ENCODE measurements at regions not wholly inside any gene's neighbourhood (a gene's known extent, or its start where the extent isn't known, plus 50 kb on each side); places are given as distances from the start of the nearest gene placed in this dataset.
"Not testable (repeated sequence)": the region's sequence is repeated elsewhere in the genome, so short reads cannot be mapped to it uniquely, and the experiment has no call there.

GRCh38 chr6:104676679-104677078 lies 183.0 kb downstream of the HACE1 start:
- in situ Hi-C loops (cut with HindIII; ENCODE audit: low sequenced_read_pairs): not testable (repeated sequence)

DNA sequence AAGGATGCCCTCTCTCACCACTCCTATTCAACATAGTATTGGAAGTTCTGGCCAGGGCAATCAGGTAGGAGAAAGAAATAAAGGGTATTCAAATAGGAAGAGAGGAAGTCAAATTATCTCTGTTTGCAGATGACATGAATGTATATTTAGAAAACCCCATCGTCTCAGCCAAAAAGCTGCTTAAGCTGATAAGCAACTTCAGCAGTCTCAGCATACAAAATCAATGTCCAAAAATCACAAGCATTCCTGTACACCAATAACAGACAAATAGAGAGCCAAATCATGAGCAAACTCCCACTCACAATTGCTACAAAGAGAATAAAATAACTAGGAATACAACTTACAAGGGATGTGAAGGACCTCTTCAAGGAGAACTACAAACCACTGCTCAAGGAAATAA lies 184.6 kb downstream of the HACE1 start:
- in situ Hi-C loops (cut with HindIII; ENCODE audit: low sequenced_read_pairs): not testable (repeated sequence)

DNA sequence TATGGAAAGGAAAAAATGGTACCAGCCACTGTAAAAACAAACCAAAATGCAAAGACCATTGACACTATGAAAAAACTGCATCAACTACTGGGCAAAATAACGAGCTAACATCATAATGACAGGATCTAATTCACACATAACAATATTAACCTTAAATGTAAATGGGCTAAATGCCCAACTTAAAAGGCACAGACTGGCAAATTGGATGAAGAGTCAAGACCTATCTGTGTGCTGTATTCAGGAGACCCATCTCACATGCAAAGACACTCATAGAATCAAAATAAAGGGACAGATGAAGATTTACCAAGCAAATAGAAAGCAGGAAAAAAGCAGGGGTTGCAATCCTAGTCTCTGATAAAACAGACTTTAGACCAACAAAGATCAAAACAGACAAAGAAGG lies 186.6 kb downstream of the HACE1 start:
- in situ Hi-C loops (cut with HindIII; ENCODE audit: low sequenced_read_pairs): not testable (repeated sequence)

GRCh38 chr6:104671591-104671891 lies 188.2 kb downstream of the HACE1 start:
- in situ Hi-C loops (cut with HindIII; ENCODE audit: low sequenced_read_pairs): not testable (repeated sequence)

DNA sequence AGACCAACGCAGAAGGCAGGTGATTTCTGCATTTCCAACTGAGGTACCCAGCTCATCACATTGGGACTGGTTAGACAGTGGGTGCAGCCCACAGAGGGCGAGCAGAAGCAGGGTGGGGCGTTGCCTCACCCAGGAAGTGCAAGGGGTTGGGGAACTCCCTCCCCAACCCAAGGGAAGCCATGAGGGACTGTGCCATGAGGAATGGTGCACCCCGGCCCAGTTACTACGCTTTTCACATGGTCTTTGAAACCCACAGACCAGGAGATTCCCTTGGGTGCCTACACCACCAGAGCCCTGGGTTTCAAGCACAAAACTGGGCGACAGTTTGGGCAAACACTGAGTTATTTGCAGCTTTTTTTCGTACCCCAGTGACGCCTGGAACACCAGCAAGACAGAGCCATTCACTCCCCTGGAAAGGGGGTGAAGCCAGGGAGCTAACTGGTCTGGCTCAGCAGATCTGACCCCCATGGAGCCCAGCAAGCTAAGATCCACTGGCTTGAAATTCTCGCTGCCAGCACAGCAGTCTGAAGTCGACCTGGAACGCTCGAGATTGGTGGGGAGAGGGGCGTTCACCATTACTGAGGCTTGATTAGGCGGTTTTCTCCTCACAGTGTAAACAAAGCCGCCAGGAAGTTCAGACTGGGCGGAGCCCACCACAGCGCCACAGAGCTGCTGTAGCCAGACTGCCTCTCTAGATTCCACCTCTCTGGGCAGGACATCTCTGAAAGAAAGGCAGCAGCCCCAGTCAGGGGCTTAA lies 188.7 kb downstream of the HACE1 start:
- in situ Hi-C loops (cut with HindIII; ENCODE audit: low sequenced_read_pairs): not testable (repeated sequence)

DNA sequence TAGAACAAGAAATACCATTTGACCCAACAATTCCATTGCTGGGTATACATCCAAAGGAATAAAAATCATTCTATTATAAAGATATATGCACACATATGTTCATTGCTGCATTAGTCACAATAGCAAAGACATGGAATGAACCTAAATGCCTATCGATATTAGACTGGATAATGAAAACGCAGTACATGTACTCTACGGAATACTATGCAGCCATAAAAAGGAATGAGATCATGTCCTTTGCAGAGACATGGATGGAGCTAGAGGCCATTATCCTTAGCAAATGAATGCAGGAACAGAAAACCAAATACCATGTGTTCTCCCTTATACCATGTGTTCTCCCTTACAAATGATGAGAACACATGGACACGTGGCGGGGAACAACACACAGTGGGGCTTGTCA lies 190.2 kb downstream of the HACE1 start:
- in situ Hi-C loops (cut with HindIII; ENCODE audit: low sequenced_read_pairs): no loop called here

- in situ Hi-C loops (cut with HindIII; ENCODE audit: low sequenced_read_pairs): no loop called here
These were observed 203.5 kb downstream of the HACE1 start for GRCh38 chr6:104656235-104656634.

- in situ Hi-C loops (cut with HindIII; ENCODE audit: low sequenced_read_pairs): no loop called here
These were observed 205.9 kb downstream of the HACE1 start for GRCh38 chr6:104653781-104654180.

DNA sequence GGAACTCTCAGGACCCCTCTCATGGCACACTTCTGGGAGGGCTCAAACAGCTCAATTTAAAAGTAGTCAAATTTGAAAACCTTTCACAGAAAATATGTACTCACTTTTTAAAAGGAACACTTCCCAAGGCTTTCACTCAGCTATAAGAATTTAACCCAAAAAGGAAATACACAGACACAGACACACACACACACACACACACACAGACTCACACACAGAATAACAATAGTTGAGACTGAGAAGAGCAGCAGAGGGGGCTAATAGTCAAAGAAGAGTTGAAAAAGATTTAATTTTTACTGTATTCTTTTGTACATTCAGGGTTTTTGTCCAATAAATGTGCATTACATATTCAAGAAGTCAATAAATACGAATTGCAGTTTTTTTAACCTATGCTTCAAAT lies 211.4 kb downstream of the HACE1 start:
- in situ Hi-C loops (cut with HindIII; ENCODE audit: low sequenced_read_pairs): no loop called here

GRCh38 chr6:104644848-104645247 lies 214.9 kb downstream of the HACE1 start:
- in situ Hi-C loops (cut with HindIII; ENCODE audit: low sequenced_read_pairs): no loop called here

DNA sequence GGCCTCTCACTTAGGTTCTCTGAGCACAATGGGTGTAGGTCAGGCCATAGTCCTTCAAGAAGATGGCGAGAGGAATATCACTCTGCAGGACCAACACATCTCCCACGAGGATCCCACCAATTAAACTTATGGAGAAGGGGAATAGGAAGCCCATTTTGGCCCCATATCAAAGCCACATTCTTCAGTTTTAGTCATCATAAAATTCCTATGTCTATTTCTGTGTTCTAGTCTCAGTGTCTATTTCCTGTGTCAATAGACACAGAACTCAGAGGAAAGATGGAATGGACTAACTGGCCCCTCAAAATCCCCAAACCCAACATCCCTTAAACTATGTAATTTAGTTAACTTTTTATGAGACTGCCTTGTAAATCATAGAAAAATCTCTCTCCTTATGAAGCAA lies 216.8 kb downstream of the HACE1 start:
- in situ Hi-C loops (cut with HindIII; ENCODE audit: low sequenced_read_pairs): no loop called here

DNA sequence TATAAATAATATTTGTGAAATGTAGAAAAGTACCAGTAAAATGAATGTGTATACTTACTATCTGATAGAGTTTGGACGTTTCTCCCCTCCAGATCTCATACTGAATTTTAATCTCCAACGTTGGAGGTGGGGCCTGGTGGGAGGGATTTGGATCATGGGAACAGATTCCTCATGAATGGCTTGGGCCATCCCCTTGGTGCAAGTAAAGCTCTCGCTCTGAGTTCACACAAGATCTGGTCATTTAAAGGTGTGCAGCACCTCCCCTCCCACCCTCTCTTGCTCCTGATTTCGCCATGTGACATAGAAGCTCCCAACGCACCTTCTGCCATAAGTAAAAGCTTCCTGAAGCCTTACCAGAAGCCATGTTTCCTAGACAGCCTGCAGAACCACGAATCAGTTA lies 219.0 kb downstream of the HACE1 start:
- in situ Hi-C loops (cut with HindIII; ENCODE audit: low sequenced_read_pairs): no loop called here

DNA sequence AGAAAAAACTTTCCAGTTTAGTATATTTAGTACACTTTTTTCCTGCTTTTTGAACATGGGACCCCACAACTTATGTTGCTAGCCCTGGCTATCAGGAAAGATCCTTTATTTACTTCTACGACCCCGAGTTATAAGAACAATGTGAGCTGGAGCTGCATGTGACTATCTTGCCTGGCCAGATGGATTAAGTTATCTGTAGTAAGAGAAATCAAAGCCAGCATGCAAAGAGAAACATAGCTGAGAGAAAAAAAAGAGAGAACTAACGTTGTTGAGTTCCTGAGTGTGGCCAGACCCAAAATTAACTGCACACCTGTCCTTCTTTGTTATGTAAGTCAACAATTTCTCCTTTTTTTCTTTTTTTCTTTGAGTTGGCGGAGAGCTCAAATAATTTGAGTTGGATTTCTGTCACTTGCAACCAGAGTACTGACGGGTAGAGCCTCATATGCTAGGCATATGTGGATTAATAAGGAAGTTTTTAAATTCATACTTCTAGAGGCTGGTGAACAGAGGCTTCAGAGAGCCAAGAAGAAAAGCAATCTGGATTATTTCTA lies 219.5 kb downstream of the HACE1 start:
- in situ Hi-C loops (cut with HindIII; ENCODE audit: low sequenced_read_pairs): no loop called here

DNA sequence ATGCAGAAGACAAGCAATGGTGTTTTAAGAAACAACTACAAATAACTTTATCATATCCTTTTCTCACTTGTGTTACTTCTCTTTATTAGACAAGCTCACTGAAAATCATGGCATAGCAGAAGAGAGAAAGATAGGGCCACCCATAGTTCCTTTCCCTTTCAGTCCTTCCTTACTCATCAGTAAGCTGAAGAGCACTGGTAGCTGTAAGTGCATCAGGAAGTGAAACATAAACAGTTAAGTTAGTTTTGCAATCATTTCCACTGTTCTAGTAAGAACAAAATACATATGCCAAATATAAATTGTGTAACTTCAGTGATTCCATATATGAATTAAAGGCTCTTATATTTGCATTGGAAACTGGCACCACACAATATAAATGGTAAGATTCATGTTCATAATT lies 220.1 kb downstream of the HACE1 start:
- in situ Hi-C loops (cut with HindIII; ENCODE audit: low sequenced_read_pairs): no loop called here

DNA sequence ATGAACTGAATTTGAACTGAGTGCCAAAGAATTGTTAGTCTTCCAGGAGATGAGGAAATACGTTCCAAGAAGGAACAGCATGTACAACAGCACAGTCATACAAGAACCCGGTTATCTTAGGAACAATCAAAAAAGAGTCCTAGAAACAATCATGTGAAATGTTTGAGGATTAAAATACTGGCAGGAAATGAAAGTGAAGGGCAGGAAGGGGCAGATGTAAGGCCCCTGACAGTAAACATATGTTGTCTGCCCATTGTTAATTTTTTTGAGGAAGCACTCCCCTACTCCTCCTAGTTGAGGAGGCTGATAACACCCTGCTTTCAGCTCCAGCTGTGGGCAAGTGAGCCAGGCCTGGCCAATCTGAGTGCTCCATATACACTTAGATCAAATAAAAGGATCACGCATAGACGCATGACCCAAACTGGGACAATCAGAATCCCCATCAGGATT lies 220.9 kb downstream of the HACE1 start:
- in situ Hi-C loops (cut with HindIII; ENCODE audit: low sequenced_read_pairs): no loop called here

DNA sequence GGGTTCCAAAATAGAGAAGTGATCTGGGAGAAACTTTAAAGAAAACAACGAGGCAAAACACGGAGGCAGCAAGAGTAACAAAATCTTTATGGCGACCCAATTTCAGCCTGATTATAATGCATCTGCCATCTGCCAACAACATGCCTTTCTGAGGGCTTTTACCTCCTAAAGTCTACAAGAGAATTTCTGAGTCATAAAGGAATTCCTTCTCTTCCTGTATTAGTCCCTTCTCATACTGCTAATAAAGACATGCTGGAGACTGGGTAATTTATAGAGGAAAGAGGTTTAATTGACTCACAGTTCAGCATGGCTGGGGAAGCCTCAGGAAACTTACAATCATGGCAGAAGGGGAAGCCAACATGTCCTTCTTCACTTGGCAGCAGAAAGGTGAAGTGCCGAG lies 226.6 kb downstream of the HACE1 start:
- in situ Hi-C loops (cut with HindIII; ENCODE audit: low sequenced_read_pairs): no loop called here

DNA sequence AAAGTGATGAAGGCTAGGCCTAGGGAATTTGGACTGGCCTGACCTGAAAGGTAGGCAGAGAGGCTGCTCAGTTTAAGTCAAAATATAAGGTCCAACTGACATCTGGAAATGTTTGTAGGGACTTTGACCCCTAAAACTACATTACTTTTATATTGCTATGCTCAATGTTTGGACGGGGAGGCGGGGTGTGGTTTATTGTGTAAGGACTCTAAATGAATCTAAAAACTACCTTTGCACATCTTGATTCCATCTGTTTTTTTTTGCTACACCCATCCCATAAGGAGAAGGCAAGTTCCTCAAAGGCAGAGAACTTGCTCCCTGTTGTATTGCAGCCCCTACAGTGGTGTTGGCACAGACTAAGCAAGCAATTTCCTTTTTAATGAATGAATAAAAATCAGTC lies 227.1 kb downstream of the HACE1 start:
- in situ Hi-C loops (cut with HindIII; ENCODE audit: low sequenced_read_pairs): no loop called here

- in situ Hi-C loops (cut with HindIII; ENCODE audit: low sequenced_read_pairs): no loop called here
These were observed 228.8 kb downstream of the HACE1 start for GRCh38 chr6:104630955-104631354.

- in situ Hi-C loops (cut with HindIII; ENCODE audit: low sequenced_read_pairs): no loop called here
These were observed 229.2 kb downstream of the HACE1 start for GRCh38 chr6:104630522-104630921.

GRCh38 chr6:104629826-104630225 lies 229.9 kb downstream of the HACE1 start:
- in situ Hi-C loops (cut with HindIII; ENCODE audit: low sequenced_read_pairs): no loop called here

DNA sequence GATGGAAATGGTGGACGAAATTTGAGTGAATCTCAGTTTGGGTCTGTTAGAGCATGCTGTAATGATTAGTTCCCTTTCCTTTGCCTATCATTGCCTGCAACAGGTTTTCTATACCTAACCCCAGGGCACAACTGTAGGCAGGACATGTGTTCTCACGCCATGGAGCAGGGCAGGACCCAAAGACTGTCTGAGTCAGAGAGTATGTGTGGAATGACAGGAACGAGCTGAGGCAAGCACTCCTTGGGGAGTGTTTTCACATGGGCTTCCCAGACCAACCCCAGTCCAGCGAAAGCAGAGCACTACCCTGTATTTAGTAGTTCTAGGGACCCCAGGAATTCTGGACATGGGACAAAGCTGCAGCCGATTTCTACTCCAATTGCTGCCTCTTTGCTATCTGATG lies 234.2 kb downstream of the HACE1 start:
- in situ Hi-C loops (cut with HindIII; ENCODE audit: low sequenced_read_pairs): no loop called here

DNA sequence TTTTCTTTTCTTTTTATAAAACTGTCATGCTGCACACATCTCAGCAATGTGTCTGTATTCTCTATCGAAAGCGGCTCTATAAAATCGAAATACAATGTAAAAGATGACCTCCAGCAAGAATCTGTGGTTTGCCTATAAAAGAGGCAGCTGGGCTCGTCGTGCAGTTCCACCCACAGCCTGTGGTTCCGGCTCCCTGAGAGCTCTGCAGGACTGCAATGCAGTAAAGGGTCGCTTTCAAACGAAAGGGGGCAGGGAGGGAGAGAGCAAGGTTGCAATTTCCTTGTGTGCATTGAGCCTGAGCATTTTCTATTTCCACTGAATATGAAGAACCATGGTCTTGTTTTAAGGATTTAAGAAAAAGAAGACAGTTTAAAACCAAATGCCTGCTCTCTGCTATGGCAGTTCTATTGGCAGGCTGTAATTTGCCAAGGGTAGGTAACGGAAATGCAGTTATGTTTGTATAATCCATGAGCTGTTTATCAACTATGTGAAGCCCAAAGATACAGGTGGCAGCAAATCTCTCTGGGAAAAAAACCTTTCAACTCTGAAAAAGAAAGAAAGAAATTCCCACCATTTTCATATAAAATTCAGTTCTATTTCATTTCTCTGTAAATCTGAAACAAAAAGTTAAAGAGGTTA lies 236.5 kb downstream of the HACE1 start:
- in situ Hi-C loops (cut with HindIII; ENCODE audit: low sequenced_read_pairs): no loop called here

DNA sequence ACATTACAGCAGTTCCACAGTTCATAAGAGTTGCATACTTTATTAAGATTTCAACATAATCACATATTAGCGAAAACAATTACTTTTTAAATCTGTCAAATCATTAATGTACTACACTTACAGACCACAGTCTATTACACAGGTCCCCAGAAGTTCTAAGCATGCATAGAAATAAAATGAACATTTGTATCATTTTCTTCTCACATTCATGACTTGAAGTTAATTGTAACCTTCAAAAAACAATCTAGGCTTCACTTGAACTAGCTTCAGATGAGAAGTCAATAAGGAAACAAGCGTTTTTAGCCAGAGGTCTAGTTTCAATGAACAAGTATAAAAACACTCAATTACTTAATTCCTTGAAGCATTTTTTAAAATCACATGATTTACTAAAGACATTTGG lies 238.3 kb downstream of the HACE1 start:
- in situ Hi-C loops (cut with HindIII; ENCODE audit: low sequenced_read_pairs): no loop called here

Measured in DLD1 (cell line).